ENCODE measurements at regions not wholly inside any gene's neighbourhood (a gene's known extent, or its start where the extent isn't known, plus 50 kb on each side); places are given as distances from the start of the nearest gene placed in this dataset.
"Not testable (repeated sequence)": the region's sequence is repeated elsewhere in the genome, so short reads cannot be mapped to it uniquely, and the experiment has no call there.

DNA sequence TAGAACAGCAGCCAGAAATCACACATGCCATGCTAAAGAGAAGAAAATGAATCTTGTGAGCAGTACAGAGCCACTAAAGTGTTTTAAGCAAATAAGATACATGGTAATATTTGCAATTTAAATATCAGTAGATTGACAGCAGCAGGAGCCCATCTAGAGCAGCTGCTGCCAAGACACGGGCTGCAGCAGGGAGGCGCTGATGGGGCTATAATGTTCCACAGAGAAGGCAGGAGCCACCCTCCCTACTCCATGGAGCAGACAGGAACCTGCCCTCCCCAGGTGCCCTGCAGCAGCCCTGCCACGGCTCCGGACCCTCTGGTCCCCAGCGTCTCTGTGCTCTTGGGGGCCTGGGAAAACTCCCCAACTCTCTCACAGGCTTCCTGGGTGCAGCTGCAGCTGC lies 224.1 kb upstream of the ISL1 start:
- Histone ChIP-seq H3K27ac (no peak overlapping the region), H3K4me3 (no peak overlapping the region)
- TF ChIP-seq, protein P1, sequence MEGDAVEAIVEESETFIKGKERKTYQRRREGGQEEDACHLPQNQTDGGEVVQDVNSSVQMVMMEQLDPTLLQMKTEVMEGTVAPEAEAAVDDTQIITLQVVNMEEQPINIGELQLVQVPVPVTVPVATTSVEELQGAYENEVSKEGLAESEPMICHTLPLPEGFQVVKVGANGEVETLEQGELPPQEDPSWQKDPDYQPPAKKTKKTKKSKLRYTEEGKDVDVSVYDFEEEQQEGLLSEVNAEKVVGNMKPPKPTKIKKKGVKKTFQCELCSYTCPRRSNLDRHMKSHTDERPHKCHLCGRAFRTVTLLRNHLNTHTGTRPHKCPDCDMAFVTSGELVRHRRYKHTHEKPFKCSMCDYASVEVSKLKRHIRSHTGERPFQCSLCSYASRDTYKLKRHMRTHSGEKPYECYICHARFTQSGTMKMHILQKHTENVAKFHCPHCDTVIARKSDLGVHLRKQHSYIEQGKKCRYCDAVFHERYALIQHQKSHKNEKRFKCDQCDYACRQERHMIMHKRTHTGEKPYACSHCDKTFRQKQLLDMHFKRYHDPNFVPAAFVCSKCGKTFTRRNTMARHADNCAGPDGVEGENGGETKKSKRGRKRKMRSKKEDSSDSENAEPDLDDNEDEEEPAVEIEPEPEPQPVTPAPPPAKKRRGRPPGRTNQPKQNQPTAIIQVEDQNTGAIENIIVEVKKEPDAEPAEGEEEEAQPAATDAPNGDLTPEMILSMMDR (IDR thresholded peaks at IDR 0.05): no peak
- DNase-seq (ENCODE audit: low spot score): no peak

DNA sequence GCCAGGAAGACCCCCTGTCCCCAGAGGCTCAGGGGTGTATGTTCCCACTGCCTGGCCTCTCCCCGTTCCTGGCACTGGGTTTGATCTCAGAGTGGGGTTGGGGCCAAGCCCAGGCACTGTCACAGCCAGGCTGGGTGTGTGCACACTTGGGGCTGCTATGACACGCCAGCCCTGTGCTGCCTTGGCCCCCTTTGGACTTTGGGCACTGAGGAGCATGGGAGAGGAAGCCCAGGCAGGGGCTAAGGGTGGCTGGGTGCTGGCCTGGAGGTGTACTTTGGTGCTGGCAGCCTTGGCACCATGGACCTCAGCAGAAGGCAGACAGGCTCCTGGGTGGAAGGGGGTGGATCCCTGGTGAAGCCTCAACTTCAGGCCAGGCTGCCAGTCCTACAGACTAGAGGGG lies 223.6 kb upstream of the ISL1 start:
- Histone ChIP-seq H3K27ac (no peak overlapping the region), H3K4me3 (no peak overlapping the region)
- DNase-seq (ENCODE audit: low spot score): no peak
- TF ChIP-seq, protein P1 (IDR thresholded peaks at IDR 0.05): no peak

DNA sequence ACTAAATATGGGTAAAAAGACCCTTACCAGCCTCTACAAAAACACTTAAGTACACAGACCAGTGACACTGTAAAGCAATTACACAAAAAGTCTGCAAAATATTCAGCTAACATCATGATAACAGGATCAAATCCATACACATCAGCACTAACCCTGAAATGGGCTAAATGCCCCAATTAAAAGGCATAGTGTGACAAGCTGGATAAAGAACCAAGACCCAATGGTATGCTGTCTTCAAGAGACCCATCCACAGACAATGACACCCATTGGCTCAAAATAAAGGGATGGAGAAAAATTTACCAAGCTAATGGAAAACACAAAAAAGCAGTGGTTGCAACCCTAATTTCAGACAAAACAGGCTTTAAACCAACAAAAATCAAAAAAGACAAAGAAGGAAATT lies 221.0 kb upstream of the ISL1 start:
- no peak for DNase-seq (ENCODE audit: low spot score)
- H3K27ac ChIP-seq: no peak overlapping the region
- TF ChIP-seq, protein P1 (IDR thresholded peaks at IDR 0.05): no peak
- no peak overlapping the region for H3K4me3 ChIP-seq

DNA sequence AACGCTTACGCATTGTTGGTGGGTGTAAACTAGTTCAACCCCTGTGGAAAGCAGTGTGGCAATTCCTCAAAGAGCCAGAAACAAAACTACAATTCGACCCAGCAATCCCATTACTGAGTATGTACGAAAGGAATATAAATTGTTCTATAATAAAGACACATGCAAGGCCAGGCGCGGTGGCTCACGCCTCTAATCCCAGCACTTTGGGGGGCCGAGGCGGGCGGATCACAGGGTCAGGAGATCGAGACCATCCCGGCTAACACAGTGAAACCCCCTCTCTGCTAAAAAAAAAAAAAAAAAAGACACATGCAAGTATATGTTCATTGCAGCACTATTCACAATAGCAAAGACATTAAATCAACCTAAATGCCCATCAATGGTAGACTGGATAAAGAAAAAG lies 217.6 kb upstream of the ISL1 start:
- not testable (repeated sequence) for DNase-seq (ENCODE audit: low spot score); H3K4me3 ChIP-seq

DNA sequence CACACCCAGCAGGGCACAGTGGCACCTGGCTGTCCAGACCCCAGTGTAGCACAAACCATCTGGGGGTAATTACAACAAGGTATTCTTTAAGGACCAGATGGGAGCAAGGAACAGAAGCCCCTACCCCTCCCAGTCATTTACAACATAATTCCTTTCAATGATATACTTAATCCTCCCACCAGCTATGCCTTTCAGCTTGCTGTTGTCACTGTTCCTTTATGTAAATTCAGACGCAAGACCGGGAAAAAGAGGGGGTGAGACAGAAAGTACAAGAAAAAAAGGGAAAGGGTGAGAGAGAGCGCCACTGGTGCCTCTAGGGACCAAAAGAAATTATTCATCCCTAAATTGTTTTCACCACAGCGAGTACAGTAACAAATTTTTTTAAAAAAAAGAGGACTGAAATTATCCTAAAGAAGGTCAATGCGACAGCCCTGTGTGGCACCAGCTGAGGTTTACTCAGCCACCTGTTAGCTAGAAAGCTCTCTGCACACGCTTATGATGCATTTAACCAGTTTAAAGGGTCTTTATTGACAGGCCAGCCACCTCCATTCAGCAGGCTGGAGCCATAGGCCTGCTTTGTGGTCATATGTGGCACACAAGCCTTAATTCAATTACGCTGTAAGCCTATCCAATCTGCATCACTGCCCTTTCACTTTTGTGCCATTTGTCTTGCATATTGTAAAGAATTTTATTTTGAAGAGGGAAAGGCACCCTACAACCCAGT lies 210.2 kb upstream of the ISL1 start:
- TF ChIP-seq, protein P1 (IDR thresholded peaks at IDR 0.05): no peak
- no peak overlapping the region for H3K27ac ChIP-seq
- H3K4me3 ChIP-seq: no peak overlapping the region
- no peak for DNase-seq (ENCODE audit: low spot score)

More for the DNA sequence above, 217.6 kb upstream of the ISL1 start:
- H3K27ac ChIP-seq: not testable (repeated sequence)

DNA sequence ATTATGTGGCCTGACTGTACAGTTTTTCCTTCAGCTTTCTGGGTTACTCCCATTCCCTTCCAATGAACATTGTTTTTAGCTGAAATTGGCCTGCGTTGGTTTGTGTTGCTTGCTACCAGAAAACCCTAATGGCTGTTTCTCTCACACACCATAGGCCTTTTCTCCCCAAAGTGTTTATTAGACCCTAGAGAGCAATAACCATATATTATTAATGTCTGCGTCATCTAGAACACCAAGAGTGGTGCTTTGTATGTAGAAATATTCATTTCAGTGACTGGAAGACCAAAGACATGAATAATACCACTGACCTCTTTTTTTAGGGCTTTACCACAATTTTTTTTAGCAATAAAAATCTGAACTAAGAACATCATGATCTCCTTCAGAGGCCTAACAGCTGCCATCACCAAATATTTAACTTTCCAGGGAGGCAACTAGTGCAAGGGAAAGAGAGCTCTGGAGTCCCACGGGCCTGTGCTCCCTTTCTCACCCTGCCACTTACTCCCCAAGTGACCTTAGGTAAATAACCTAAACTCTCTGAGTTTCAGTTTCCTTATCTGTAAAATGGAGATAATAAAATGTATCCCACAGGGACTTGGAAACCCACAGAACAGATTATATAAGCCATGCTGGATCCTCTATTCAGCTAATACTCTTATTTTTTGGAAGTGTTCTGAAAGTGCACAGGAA lies 201.9 kb upstream of the ISL1 start:
- TF ChIP-seq, protein P1 (IDR thresholded peaks at IDR 0.05): no peak
- Histone ChIP-seq H3K27ac (no peak overlapping the region), H3K4me3 (no peak overlapping the region)
- no peak for DNase-seq (ENCODE audit: low spot score)

DNA sequence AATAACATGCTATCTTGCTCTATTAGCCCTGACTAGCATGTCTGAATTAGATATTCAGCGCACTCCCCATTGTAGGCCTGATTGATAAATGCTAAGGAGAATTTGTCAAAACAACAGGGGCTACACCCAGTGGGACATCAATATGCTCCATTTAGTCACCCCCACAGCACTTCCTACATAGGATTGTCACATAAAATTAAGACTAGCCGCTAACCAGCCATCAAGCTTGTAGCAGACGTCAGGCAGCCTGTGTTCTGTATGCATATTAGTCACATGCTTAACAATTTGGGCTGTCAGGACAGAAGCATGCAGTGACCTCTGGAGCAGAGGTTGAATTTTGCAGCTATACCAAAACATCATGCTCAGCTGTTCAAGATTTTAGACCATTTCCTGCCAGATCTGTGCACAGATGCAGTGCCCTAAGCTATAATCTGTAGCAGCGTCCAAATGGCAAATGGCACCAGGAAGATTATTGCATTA lies 197.4 kb upstream of the ISL1 start:
- DNase-seq (ENCODE audit: low spot score): no peak
- Histone ChIP-seq H3K27ac (no peak overlapping the region), H3K4me3 (no peak overlapping the region)
- TF ChIP-seq, protein P1 (IDR thresholded peaks at IDR 0.05): no peak
